B cell (primary cell): ENCODE measurements at regions not wholly inside any gene's neighbourhood (a gene's known extent, or its start where the extent isn't known, plus 50 kb on each side); places are given as distances from the start of the nearest gene placed in this dataset.

Source experiments
- ATAC-seq: fragments of 200-7000 bp; cut with Tn5 transposase; one replicate; pipeline ENCODE4 v1.10.0; 2021; ENCODE audit warnings: low read depth, mild to moderate bottlenecking, moderate number of reproducible peaks, moderate library complexity
- CTCF ChIA-PET: fragments of 350-600 bp; sonication (Branson Sonifier 250); formaldehyde crosslinking; loops from one replicate; lab custom pipeline; 2021; ENCODE audit warnings: antibody characterized with exemption, inconsistent platforms; lab: Charles Lee
- POLR2A ChIA-PET: fragments of 350-600 bp; sonication (Branson Sonifier 250); formaldehyde crosslinking; loops from one replicate; lab custom pipeline; 2021; ENCODE audit warnings: antibody characterized with exemption; lab: Charles Lee
- DNase-seq: peaks from one replicate; pipeline ENCODE4 v3.0.0; 2013
- H2AFZ ChIP-seq: 2 replicates; pipeline ENCODE4 v1.6.1; 2012; ENCODE audit warnings: mild to moderate bottlenecking, low read depth, low read length; ENCODE audit not compliant: insufficient read depth, poor library complexity, severe bottlenecking
- H3K27ac ChIP-seq, 2 donors: 1 replicate in 1 of 2; 2 replicates in 1 of 2; pipeline ENCODE4 v1.5.1; 2012 to 2013; ENCODE audit warnings: low read length in 2 of 2, mild to moderate bottlenecking in 2 of 2, moderate library complexity in 1 of 2
- H3K27me3 ChIP-seq, 4 experiments: fragments of 200-600 bp in 1 of 4; sonication (generic) in 1 of 4; replicated peaks in 1 of 4; 1 replicate in 2 of 4; 2 replicates in 2 of 4; pipeline versions ENCODE4 v1.6.1 to v1.7.0; 2013 to 2016; ENCODE audit warnings: low read length in 3 of 4, mild to moderate bottlenecking in 2 of 4, mixed read lengths in 1 of 4, moderate library complexity in 1 of 4; ENCODE audit not compliant: insufficient read depth in 4 of 4, control insufficient read depth in 3 of 4; ENCODE audit errors: control extremely low read depth in 1 of 4
- H3K36me3 ChIP-seq, 2 experiments: replicated peaks in 1 of 2; 1 replicate in 1 of 2; 2 replicates in 1 of 2; pipeline versions ENCODE4 v1.6.1 to v1.7.1; 2013; ENCODE audit warnings: low read length in 1 of 2; ENCODE audit not compliant: insufficient read depth in 2 of 2, control insufficient read depth in 1 of 2; ENCODE audit errors: control extremely low read depth in 1 of 2, extremely low read depth in 1 of 2
- H3K4me1 ChIP-seq, 2 donors: fragments of 200-600 bp in 1 of 2; sonication (generic) in 1 of 2; 1 replicate in 1 of 2; 2 replicates in 1 of 2; pipeline versions ENCODE4 v1.5.1 to v1.6.1; 2013 to 2017; ENCODE audit warnings: low read length in 2 of 2; ENCODE audit not compliant: control insufficient read depth in 2 of 2, insufficient read depth in 2 of 2
- H3K4me2 ChIP-seq: replicated peaks from 2 replicates; pipeline ENCODE3; 2012; ENCODE audit warnings: mild to moderate bottlenecking, low read depth, low read length; ENCODE audit not compliant: poor library complexity, severe bottlenecking
- H3K4me3 ChIP-seq, 5 experiments: fragments of 200-600 bp in 1 of 5; sonication (generic) in 1 of 5; 1 replicate in 3 of 5; 2 replicates in 2 of 5; pipeline versions ENCODE4 v1.5.1 to v1.7.0; 2011 to 2016; ENCODE audit warnings: low read length in 4 of 5, mild to moderate bottlenecking in 4 of 5, low read depth in 2 of 5, control low read depth in 1 of 5, moderate library complexity in 1 of 5; ENCODE audit not compliant: insufficient read depth in 1 of 5; ENCODE audit errors: control extremely low read depth in 1 of 5, extremely low read depth in 1 of 5
- H3K79me2 ChIP-seq: fragments of 200-600 bp; sonication (generic); one replicate; pipeline ENCODE4 v1.6.0; 2016; ENCODE audit warnings: low read length; ENCODE audit not compliant: control insufficient read depth, insufficient read depth
- H3K9ac ChIP-seq: fragments of 200-600 bp; sonication (generic); 2 replicates; pipeline ENCODE4 v1.6.1; 2017; ENCODE audit warnings: mild to moderate bottlenecking, low read length, moderate library complexity
- H3K9me3 ChIP-seq, 3 donors: one replicate each; pipeline versions ENCODE4 v1.6.1 to v1.7.1; 2013; ENCODE audit warnings: low read length in 2 of 3; ENCODE audit not compliant: control insufficient read depth in 2 of 3, insufficient read depth in 1 of 3; ENCODE audit errors: control extremely low read depth in 1 of 3
- H4K20me1 ChIP-seq: 2 replicates; pipeline ENCODE4 v1.6.0; 2012; ENCODE audit warnings: mild to moderate bottlenecking, low read length; ENCODE audit not compliant: insufficient read depth, control insufficient read depth, poor library complexity, severe bottlenecking
- H3K27ac Mint-ChIP-seq: one replicate; pipeline ENCODE4 v1.8.0; 2021; ENCODE audit warnings: mixed read lengths
- H3K27me3 Mint-ChIP-seq: one replicate; pipeline ENCODE4 v1.8.0; 2021; ENCODE audit warnings: mixed read lengths
- H3K4me1 Mint-ChIP-seq: one replicate; pipeline ENCODE4 v1.8.0; 2021; ENCODE audit warnings: mixed read lengths
- H3K4me3 Mint-ChIP-seq: one replicate; pipeline ENCODE4 v1.8.0; 2021; ENCODE audit warnings: mixed read lengths
- H3K9me3 Mint-ChIP-seq: one replicate; pipeline ENCODE4 v1.8.0; 2022; ENCODE audit warnings: mixed read lengths; ENCODE audit not compliant: insufficient read depth
- EZH2 ChIP-seq: IDR thresholded peaks from 2 replicates; pipeline ENCODE4 v1.6.1; 2012; ENCODE audit warnings: borderline replicate concordance, low read depth, mild to moderate bottlenecking, moderate library complexity, low read length; ENCODE audit not compliant: insufficient read depth, poor library complexity, severe bottlenecking
- WGBS: methylation state at CpG from one replicate; pipeline ENCODE4 v1.1.5; 2013; ENCODE audit warnings: missing lambda C conversion rate; ENCODE audit not compliant: insufficient coverage; 5-methylcytosine and 5-hydroxymethylcytosine counted together
- intact Hi-C: fragments of 100-400 bp; cut with micrococcal nuclease; formaldehyde crosslinking; loops from one replicate; pipeline ENCODE4 v1.10.0; 2022
- TF ChIP-seq, protein P1 (sequence below): fragments of 200-600 bp; IDR thresholded peaks from one replicate; pipeline ENCODE4 v1.8.0; 2022; ENCODE audit warnings: antibody characterized with exemption, mild to moderate bottlenecking

GRCh38 chr7:17486835-17487234, 188.4 kb downstream of the AHR start:
- H3K79me2 ChIP-seq = no peaks in the 10 kb centered on the region
- ATAC-seq (no peak), DNase-seq (no peak)
- Mint-ChIP-seq H3K9me3 (no peaks in the 10 kb centered on the region), H3K4me1 (no peaks in the 10 kb centered on the region), H3K27ac (no peak overlapping the region), H3K4me3 (no peak overlapping the region), H3K27me3 (no peaks in the 10 kb centered on the region)
- no peak overlapping the region for H3K4me2 ChIP-seq
- H3K4me1 ChIP-seq = no peaks in the 10 kb centered on the region
- H3K4me3 ChIP-seq = no peak overlapping the region
- ChIA-PET POLR2A (no interaction called here), CTCF (no interaction called here)
- H3K9ac ChIP-seq = no peak overlapping the region
- no peaks in the 10 kb centered on the region for H4K20me1 ChIP-seq
- H3K27me3 ChIP-seq = no peaks in the 10 kb centered on the region
- 100% methylated on average over 1 of the region's 2 CpGs for WGBS
- no peak overlapping the region for H2AFZ ChIP-seq
- H3K36me3 ChIP-seq = no peaks in the 10 kb centered on the region
- no peak overlapping the region for H3K27ac ChIP-seq
- TF ChIP-seq EZH2 = no peak
- TF ChIP-seq, protein P1, sequence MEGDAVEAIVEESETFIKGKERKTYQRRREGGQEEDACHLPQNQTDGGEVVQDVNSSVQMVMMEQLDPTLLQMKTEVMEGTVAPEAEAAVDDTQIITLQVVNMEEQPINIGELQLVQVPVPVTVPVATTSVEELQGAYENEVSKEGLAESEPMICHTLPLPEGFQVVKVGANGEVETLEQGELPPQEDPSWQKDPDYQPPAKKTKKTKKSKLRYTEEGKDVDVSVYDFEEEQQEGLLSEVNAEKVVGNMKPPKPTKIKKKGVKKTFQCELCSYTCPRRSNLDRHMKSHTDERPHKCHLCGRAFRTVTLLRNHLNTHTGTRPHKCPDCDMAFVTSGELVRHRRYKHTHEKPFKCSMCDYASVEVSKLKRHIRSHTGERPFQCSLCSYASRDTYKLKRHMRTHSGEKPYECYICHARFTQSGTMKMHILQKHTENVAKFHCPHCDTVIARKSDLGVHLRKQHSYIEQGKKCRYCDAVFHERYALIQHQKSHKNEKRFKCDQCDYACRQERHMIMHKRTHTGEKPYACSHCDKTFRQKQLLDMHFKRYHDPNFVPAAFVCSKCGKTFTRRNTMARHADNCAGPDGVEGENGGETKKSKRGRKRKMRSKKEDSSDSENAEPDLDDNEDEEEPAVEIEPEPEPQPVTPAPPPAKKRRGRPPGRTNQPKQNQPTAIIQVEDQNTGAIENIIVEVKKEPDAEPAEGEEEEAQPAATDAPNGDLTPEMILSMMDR = no peak
- H3K9me3 ChIP-seq = peaks cover 0 to 7% (median 0%) of the 10 kb centered on the region in 3 donors
- intact Hi-C loops = no loop called here

- Histone ChIP-seq H2AFZ (no peak overlapping the region), H4K20me1 (no peaks in the 10 kb centered on the region), H3K4me2 (no peak overlapping the region), H3K27me3 (no peaks in the 10 kb centered on the region), H3K4me3 (no peak overlapping the region), H3K9me3 (peaks cover 0 to 7% (median 0%) of the 10 kb centered on the region in 3 donors), H3K79me2 (no peaks in the 10 kb centered on the region), H3K9ac (no peak overlapping the region), H3K4me1 (no peaks in the 10 kb centered on the region), H3K36me3 (no peaks in the 10 kb centered on the region), H3K27ac (no peak overlapping the region)
- DNase-seq (no peak), ATAC-seq (no peak)
- intact Hi-C loops = no loop called here
- Mint-ChIP-seq H3K4me3 (no peak overlapping the region), H3K9me3 (no peaks in the 10 kb centered on the region), H3K27ac (no peak overlapping the region), H3K4me1 (no peaks in the 10 kb centered on the region), H3K27me3 (no peaks in the 10 kb centered on the region)
- 100% methylated on average over 2 of the region's 2 CpGs for WGBS
- POLR2A ChIA-PET = no interaction called here
- TF ChIP-seq, protein P1 = no peak
- TF ChIP-seq EZH2 = no peak
- CTCF ChIA-PET = no interaction called here
These were observed 188.9 kb downstream of the AHR start for GRCh38 chr7:17487343-17487742.
